ENCODE measurements at regions not wholly inside any gene's neighbourhood (a gene's known extent, or its start where the extent isn't known, plus 50 kb on each side); places are given as distances from the start of the nearest gene placed in this dataset.

- Mint-ChIP-seq H3K9me3 (peaks cover 7% of the 10 kb centered on the region), H3K4me3 (no peak overlapping the region), H3K4me1 (ENCODE audit: unreplicated experiment) (no peaks in the 10 kb centered on the region), H3K27ac (no peak overlapping the region), H3K27me3 (peaks cover 8% of the 10 kb centered on the region), H3K36me3 (peaks cover 4% of the 10 kb centered on the region)
- DNase-seq (ENCODE audit: extremely low spot score, unreplicated experiment) = no peak
- no peak for TF ChIP-seq CTCF (conservative IDR thresholded peaks at IDR 0.05)
These were observed 122.2 kb upstream of the TNFAIP3 start for GRCh38 chr6:137744877-137745276.

- peaks cover 4% of the 10 kb centered on the region for H3K36me3 Mint-ChIP-seq
These were observed 121.7 kb upstream of the TNFAIP3 start for GRCh38 chr6:137745321-137745720.

GRCh38 chr6:137746264-137746663, 120.8 kb upstream of the TNFAIP3 start:
- peaks cover 4% of the 10 kb centered on the region for H3K36me3 Mint-ChIP-seq
- TF ChIP-seq CTCF (conservative IDR thresholded peaks at IDR 0.05) = no peak

More at GRCh38 chr6:137745321-137745720, 121.7 kb upstream of the TNFAIP3 start:
- Mint-ChIP-seq H3K4me3 (no peak overlapping the region), H3K27me3 (peaks cover 8% of the 10 kb centered on the region), H3K27ac (no peak overlapping the region), H3K4me1 (ENCODE audit: unreplicated experiment) (no peaks in the 10 kb centered on the region), H3K9me3 (peaks cover 7% of the 10 kb centered on the region)
- no peak for DNase-seq (ENCODE audit: extremely low spot score, unreplicated experiment)
- TF ChIP-seq CTCF (conservative IDR thresholded peaks at IDR 0.05) = no peak

GRCh38 chr6:137749696-137750211, 117.3 kb upstream of the TNFAIP3 start:
- H3K36me3 Mint-ChIP-seq = no peaks in the 10 kb centered on the region
- H3K4me1 Mint-ChIP-seq (ENCODE audit: unreplicated experiment) = no peaks in the 10 kb centered on the region
- no peak for DNase-seq (ENCODE audit: extremely low spot score, unreplicated experiment)
- no peak overlapping the region for H3K27ac Mint-ChIP-seq
- TF ChIP-seq CTCF (conservative IDR thresholded peaks at IDR 0.05) = no peak
- H3K4me3 Mint-ChIP-seq = no peak overlapping the region
- no peaks in the 10 kb centered on the region for H3K9me3 Mint-ChIP-seq
- peaks cover 3% of the 10 kb centered on the region for H3K27me3 Mint-ChIP-seq

More at GRCh38 chr6:137746264-137746663, 120.8 kb upstream of the TNFAIP3 start:
- peaks cover 3% of the 10 kb centered on the region for H3K27me3 Mint-ChIP-seq
- no peak for DNase-seq (ENCODE audit: extremely low spot score, unreplicated experiment)
- no peak overlapping the region for H3K4me3 Mint-ChIP-seq
- no peaks in the 10 kb centered on the region for H3K4me1 Mint-ChIP-seq (ENCODE audit: unreplicated experiment)
- H3K9me3 Mint-ChIP-seq = peaks cover 6% of the 10 kb centered on the region
- H3K27ac Mint-ChIP-seq = no peak overlapping the region

GRCh38 chr6:137750297-137750696, 116.8 kb upstream of the TNFAIP3 start:
- no peak for TF ChIP-seq CTCF (conservative IDR thresholded peaks at IDR 0.05)
- no peak for DNase-seq (ENCODE audit: extremely low spot score, unreplicated experiment)
- Mint-ChIP-seq H3K4me1 (ENCODE audit: unreplicated experiment) (no peaks in the 10 kb centered on the region), H3K36me3 (no peaks in the 10 kb centered on the region), H3K27me3 (peaks cover 3% of the 10 kb centered on the region), H3K4me3 (no peak overlapping the region), H3K9me3 (no peaks in the 10 kb centered on the region), H3K27ac (no peak overlapping the region)

All from type B pancreatic cell (in vitro differentiated cells).